Spinal cord (tissue), 9 donors: ENCODE measurements at regions not wholly inside any gene's neighbourhood (a gene's known extent, or its start where the extent isn't known, plus 50 kb on each side); places are given as distances from the start of the nearest gene placed in this dataset.

Source experiments
- DNase-seq, 6 donors: peaks; one replicate each; pipeline versions ENCODE4 v3.0.0 to v3.0.0-alpha.2; 2013 to 2015; ENCODE audit warnings: low spot score in 6 of 6, low read depth in 4 of 6
- H3K27ac ChIP-seq: one replicate; pipeline ENCODE4 v1.5.1; 2013; ENCODE audit warnings: low read depth, low read length, control low read depth
- H3K27me3 ChIP-seq: one replicate; pipeline ENCODE4 v1.6.1; 2013; ENCODE audit warnings: low read length; ENCODE audit not compliant: control insufficient read depth, insufficient read depth
- H3K36me3 ChIP-seq: one replicate; pipeline ENCODE4 v1.6.1; 2013; ENCODE audit warnings: low read length; ENCODE audit not compliant: control insufficient read depth, insufficient read depth
- H3K4me1 ChIP-seq: one replicate; pipeline ENCODE4 v1.6.1; 2013; ENCODE audit warnings: low read length; ENCODE audit not compliant: control insufficient read depth, insufficient read depth
- H3K4me3 ChIP-seq: one replicate; pipeline ENCODE4 v1.5.1; 2013; ENCODE audit warnings: low read depth, low read length, control low read depth
- H3K9me3 ChIP-seq: one replicate; pipeline ENCODE4 v1.6.1; 2013; ENCODE audit warnings: low read length; ENCODE audit not compliant: control insufficient read depth, insufficient read depth
- WGBS: methylation state at CpG from one replicate; pipeline ENCODE4 v1.1.5; 2013; ENCODE audit warnings: missing lambda C conversion rate; ENCODE audit not compliant: insufficient coverage; 5-methylcytosine and 5-hydroxymethylcytosine counted together
- donor health status: healthy.

GRCh38 chr10:44435196-44435595, 50.3 kb upstream of the CXCL12 start:
- no peak overlapping the region for H3K27ac ChIP-seq
- H3K9me3 ChIP-seq, result peaks cover 1% of the 10 kb centered on the region
- H3K36me3 ChIP-seq, result no peaks in the 10 kb centered on the region
- H3K4me1 ChIP-seq, result no peaks in the 10 kb centered on the region
- no peak for DNase-seq
- H3K4me3 ChIP-seq, result no peak overlapping the region
- H3K27me3 ChIP-seq, result no peaks in the 10 kb centered on the region
- WGBS, result 87% methylated on average over 6 of the region's 7 CpGs

GRCh38 chr10:44436240-44436639, 51.3 kb upstream of the CXCL12 start:
- Histone ChIP-seq H3K27me3 (no peaks in the 10 kb centered on the region), H3K36me3 (no peaks in the 10 kb centered on the region), H3K4me1 (no peaks in the 10 kb centered on the region), H3K27ac (no peak overlapping the region), H3K4me3 (no peak overlapping the region), H3K9me3 (no peaks in the 10 kb centered on the region)
- no peak for DNase-seq
- 67% methylated on average over 1 of the region's 1 CpG for WGBS

GRCh38 chr10:44437840-44438511, 53.1 kb upstream of the CXCL12 start:
- Histone ChIP-seq H3K9me3 (no peaks in the 10 kb centered on the region), H3K27ac (no peak overlapping the region), H3K4me3 (no peak overlapping the region), H3K27me3 (no peaks in the 10 kb centered on the region), H3K4me1 (no peaks in the 10 kb centered on the region), H3K36me3 (no peaks in the 10 kb centered on the region)
- DNase-seq, result no peak
- WGBS, result 96% methylated on average over 3 of the region's 4 CpGs

GRCh38 chr10:44439239-44439957, 54.5 kb upstream of the CXCL12 start:
- Histone ChIP-seq H3K4me1 (no peaks in the 10 kb centered on the region), H3K27me3 (no peaks in the 10 kb centered on the region), H3K36me3 (no peaks in the 10 kb centered on the region), H3K9me3 (no peaks in the 10 kb centered on the region), H3K27ac (no peak overlapping the region), H3K4me3 (no peak overlapping the region)
- 85% methylated on average over 8 of the region's 8 CpGs for WGBS
- no peak for DNase-seq

GRCh38 chr10:44439958-44440244, 55.0 kb upstream of the CXCL12 start:
- WGBS, result 63% methylated on average over 5 of the region's 5 CpGs
- H3K4me3 ChIP-seq, result no peak overlapping the region
- no peaks in the 10 kb centered on the region for H3K9me3 ChIP-seq
- DNase-seq, result no peak
- H3K4me1 ChIP-seq, result no peaks in the 10 kb centered on the region
- H3K36me3 ChIP-seq, result no peaks in the 10 kb centered on the region
- H3K27ac ChIP-seq, result no peak overlapping the region
- H3K27me3 ChIP-seq, result no peaks in the 10 kb centered on the region

- WGBS, result no CpG with 5 or more reads among the region's 2 CpGs
- H3K4me1 ChIP-seq, result peaks cover 5% of the 10 kb centered on the region
- DNase-seq, result no peak
These were observed 72.4 kb upstream of the CXCL12 start for GRCh38 chr10:44457259-44457658.

GRCh38 chr10:44458671-44459413, 73.9 kb upstream of the CXCL12 start:
- Histone ChIP-seq H3K4me1 (peaks cover 7% of the 10 kb centered on the region), H3K36me3 (no peaks in the 10 kb centered on the region), H3K9me3 (no peaks in the 10 kb centered on the region), H3K27ac (no peak overlapping the region), H3K4me3 (no peak overlapping the region), H3K27me3 (peaks cover 2% of the 10 kb centered on the region)
- DNase-seq, result no peak
- WGBS, result 90% methylated on average over 6 of the region's 7 CpGs

More at GRCh38 chr10:44457259-44457658, 72.4 kb upstream of the CXCL12 start:
- H3K27me3 ChIP-seq, result peaks cover 2% of the 10 kb centered on the region
- no peak overlapping the region for H3K27ac ChIP-seq
- H3K9me3 ChIP-seq, result no peaks in the 10 kb centered on the region
- no peaks in the 10 kb centered on the region for H3K36me3 ChIP-seq
- no peak overlapping the region for H3K4me3 ChIP-seq

GRCh38 chr10:44459671-44460070, 74.8 kb upstream of the CXCL12 start:
- peaks cover 7% of the 10 kb centered on the region for H3K4me1 ChIP-seq
- H3K27ac ChIP-seq, result no peak overlapping the region
- no peaks in the 10 kb centered on the region for H3K36me3 ChIP-seq
- H3K27me3 ChIP-seq, result peaks cover 2% of the 10 kb centered on the region
- WGBS, result 33% methylated on average over 2 of the region's 2 CpGs
- no peak for DNase-seq
- H3K4me3 ChIP-seq, result no peak overlapping the region
- H3K9me3 ChIP-seq, result no peaks in the 10 kb centered on the region

- H3K36me3 ChIP-seq, result no peaks in the 10 kb centered on the region
These were observed 75.5 kb upstream of the CXCL12 start for GRCh38 chr10:44460416-44460815.

More at GRCh38 chr10:44460416-44460815, 75.5 kb upstream of the CXCL12 start:
- peaks cover 9% of the 10 kb centered on the region for H3K4me1 ChIP-seq
- peaks cover 2% of the 10 kb centered on the region for H3K27me3 ChIP-seq
- no peak for DNase-seq
- no CpG with 5 or more reads among the region's 1 CpG for whole genome bisulfite sequencing
- no peak overlapping the region for H3K4me3 ChIP-seq
- H3K9me3 ChIP-seq, result no peaks in the 10 kb centered on the region
- no peak overlapping the region for H3K27ac ChIP-seq
